ENCODE measurements at regions not wholly inside any gene's neighbourhood (a gene's known extent, or its start where the extent isn't known, plus 50 kb on each side); places are given as distances from the start of the nearest gene placed in this dataset.

GRCh38 chr18:75638776-75639471 lies 211.4 kb upstream of the SMIM21 start:
- peak overlapping the region; percentile 23 for H3K27ac ChIP-seq
- peak overlapping the region; percentile 13 for H3K4me3 ChIP-seq
- DNase-seq (ENCODE audit: low spot score in 2 of 2), result no peak
- H3K27me3 ChIP-seq, result no peaks in the 10 kb centered on the region
- H3K36me3 ChIP-seq, result no peaks in the 10 kb centered on the region
- TF ChIP-seq CTCF (IDR thresholded peaks at IDR 0.05) (no peak), EP300 (IDR thresholded peaks at IDR 0.05) (no peak), POLR2AphosphoS5 (IDR thresholded peaks at IDR 0.05) (no peak), POLR2A (IDR thresholded peaks at IDR 0.05) (no peak)
- H3K9me3 ChIP-seq, result no peaks in the 10 kb centered on the region
- H3K4me1 ChIP-seq, result peaks cover 12% of the 10 kb centered on the region
- WGBS, result 28% methylated on average over 23 of the region's 24 CpGs

GRCh38 chr18:75638223-75638775 lies 210.8 kb upstream of the SMIM21 start:
- Histone ChIP-seq H3K9me3 (no peaks in the 10 kb centered on the region), H3K36me3 (no peaks in the 10 kb centered on the region), H3K4me3 (peak overlapping the region; percentile 13), H3K4me1 (peaks cover 12% of the 10 kb centered on the region), H3K27ac (peak overlapping the region; percentile 23), H3K27me3 (no peaks in the 10 kb centered on the region)
- 38% methylated on average over 16 of the region's 16 CpGs for WGBS
- TF ChIP-seq CTCF (IDR thresholded peaks at IDR 0.05), result no peak
- DNase-seq (ENCODE audit: low spot score in 2 of 2), result no peak

- H3K4me1 ChIP-seq, result peaks cover 12% of the 10 kb centered on the region
- 79% methylated on average over 5 of the region's 5 CpGs for WGBS
- DNase-seq (ENCODE audit: low spot score in 2 of 2), result no peak
- H3K36me3 ChIP-seq, result no peaks in the 10 kb centered on the region
- TF ChIP-seq CTCF (IDR thresholded peaks at IDR 0.05), result no peak
- TF ChIP-seq EP300 (IDR thresholded peaks at IDR 0.05), result no peak
- TF ChIP-seq POLR2AphosphoS5 (IDR thresholded peaks at IDR 0.05), result no peak
- no peak for TF ChIP-seq POLR2A (IDR thresholded peaks at IDR 0.05)
- H3K9me3 ChIP-seq, result no peaks in the 10 kb centered on the region
- no peaks in the 10 kb centered on the region for H3K27me3 ChIP-seq
- no peak overlapping the region for H3K4me3 ChIP-seq
- no peak overlapping the region for H3K27ac ChIP-seq
These were observed 207.6 kb upstream of the SMIM21 start for GRCh38 chr18:75635096-75635495.

- Histone ChIP-seq H3K4me1 (no peaks in the 10 kb centered on the region), H3K27me3 (no peaks in the 10 kb centered on the region), H3K4me3 (no peak overlapping the region), H3K36me3 (no peaks in the 10 kb centered on the region), H3K27ac (no peak overlapping the region), H3K9me3 (no peaks in the 10 kb centered on the region)
- TF ChIP-seq CTCF (IDR thresholded peaks at IDR 0.05) (no peak), POLR2A (IDR thresholded peaks at IDR 0.05) (no peak), EP300 (IDR thresholded peaks at IDR 0.05) (no peak), POLR2AphosphoS5 (IDR thresholded peaks at IDR 0.05) (no peak)
- WGBS, result 80% methylated on average over 5 of the region's 5 CpGs
- DNase-seq (ENCODE audit: low spot score in 2 of 2), result no peak
These were observed 198.5 kb upstream of the SMIM21 start for GRCh38 chr18:75625966-75626365.

- H3K9me3 ChIP-seq, result no peaks in the 10 kb centered on the region
- H3K27ac ChIP-seq, result no peak overlapping the region
- TF ChIP-seq POLR2AphosphoS5 (IDR thresholded peaks at IDR 0.05) (no peak), EP300 (IDR thresholded peaks at IDR 0.05) (no peak), CTCF (IDR thresholded peaks at IDR 0.05) (no peak), POLR2A (IDR thresholded peaks at IDR 0.05) (no peak)
- no peak for DNase-seq (ENCODE audit: low spot score in 2 of 2)
- no peak overlapping the region for H3K4me3 ChIP-seq
- 92% methylated on average over 5 of the region's 5 CpGs for WGBS
- no peaks in the 10 kb centered on the region for H3K4me1 ChIP-seq
- no peaks in the 10 kb centered on the region for H3K36me3 ChIP-seq
- H3K27me3 ChIP-seq, result no peaks in the 10 kb centered on the region
These were observed 197.4 kb upstream of the SMIM21 start for GRCh38 chr18:75624869-75625268.

All from suprapubic skin (tissue), 4 donors.